ENCODE measurements at regions not wholly inside any gene's neighbourhood (a gene's known extent, or its start where the extent isn't known, plus 50 kb on each side); places are given as distances from the start of the nearest gene placed in this dataset.

GRCh38 chr7:79909176-79909575, 225.5 kb upstream of the GNAI1 start:
- no peak for TF ChIP-seq CDX4 (CRISPR knock-in tag; IDR thresholded peaks at IDR 0.05; ENCODE audit: borderline replicate concordance)
- TF ChIP-seq CTCF (IDR thresholded peaks at IDR 0.05) = no peak
- TF ChIP-seq RELA (CRISPR knock-in tag; IDR thresholded peaks at IDR 0.05; ENCODE audit: borderline replicate concordance) = no peak
- no peak for TF ChIP-seq SP1 (CRISPR knock-in tag; conservative IDR thresholded peaks at IDR 0.05)
- no peak for TF ChIP-seq PREB (CRISPR knock-in tag; IDR thresholded peaks at IDR 0.05; ENCODE audit: borderline replicate concordance)
- TF ChIP-seq CREB1 (CRISPR knock-in tag; IDR thresholded peaks at IDR 0.05) = no peak
- TF ChIP-seq ZMAT4 (CRISPR knock-in tag; IDR thresholded peaks at IDR 0.05) = no peak
- TF ChIP-seq CBFB (CRISPR knock-in tag; IDR thresholded peaks at IDR 0.05; ENCODE audit: low read depth) = no peak
- TF ChIP-seq MLX (CRISPR knock-in tag; IDR thresholded peaks at IDR 0.05) = no peak
- no peak for TF ChIP-seq ZNF396 (CRISPR knock-in tag; IDR thresholded peaks at IDR 0.05; ENCODE audit: borderline replicate concordance)
- TF ChIP-seq IRF2 (CRISPR knock-in tag; IDR thresholded peaks at IDR 0.05; ENCODE audit: borderline replicate concordance, low read depth) = no peak
- no peak for TF ChIP-seq OVOL2 (CRISPR knock-in tag; IDR thresholded peaks at IDR 0.05; ENCODE audit: borderline replicate concordance)
- no peak for TF ChIP-seq HMGA2 (CRISPR knock-in tag; IDR thresholded peaks at IDR 0.05)
- no peak for TF ChIP-seq ATF3 (CRISPR knock-in tag; conservative IDR thresholded peaks at IDR 0.05)
